ENCODE measurements at regions not wholly inside any gene's neighbourhood (a gene's known extent, or its start where the extent isn't known, plus 50 kb on each side); places are given as distances from the start of the nearest gene placed in this dataset.
"Not testable (repeated sequence)": the region's sequence is repeated elsewhere in the genome, so short reads cannot be mapped to it uniquely, and the experiment has no call there.

DNA sequence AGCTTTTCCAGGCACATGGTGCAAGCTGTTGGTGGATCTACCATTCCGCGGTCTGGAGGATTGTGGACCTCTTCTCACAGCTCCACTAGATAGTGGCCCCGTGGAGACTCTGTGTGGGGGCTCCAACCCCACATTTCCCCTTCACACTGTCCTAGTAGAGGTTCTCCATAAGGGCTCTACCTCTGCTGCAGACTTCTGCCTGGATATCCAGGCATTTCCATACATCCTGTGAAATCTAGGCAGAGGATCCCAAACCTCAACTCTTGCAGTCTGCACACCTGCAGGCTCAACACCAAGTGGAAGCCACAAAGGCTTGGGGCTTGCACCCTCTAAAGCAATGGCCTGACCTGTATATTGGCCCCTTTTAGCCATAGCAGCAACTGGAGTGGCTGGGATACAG, 283.4 kb upstream of the KLF4 start:
- H3K27me3 ChIP-seq (replicated peaks) = no peaks in the 10 kb centered on the region
- H3K4me1 ChIP-seq (replicated peaks) = no peaks in the 10 kb centered on the region
- DNase-seq (ENCODE audit: low read depth in 1 of 2, low spot score in 2 of 2) = no peak
- no peak overlapping the region for H3K4me3 ChIP-seq
- no peaks in the 10 kb centered on the region for H3K36me3 ChIP-seq
- no peak overlapping the region for H3K27ac ChIP-seq
- no peaks in the 10 kb centered on the region for H3K9me3 ChIP-seq (replicated peaks)

DNA sequence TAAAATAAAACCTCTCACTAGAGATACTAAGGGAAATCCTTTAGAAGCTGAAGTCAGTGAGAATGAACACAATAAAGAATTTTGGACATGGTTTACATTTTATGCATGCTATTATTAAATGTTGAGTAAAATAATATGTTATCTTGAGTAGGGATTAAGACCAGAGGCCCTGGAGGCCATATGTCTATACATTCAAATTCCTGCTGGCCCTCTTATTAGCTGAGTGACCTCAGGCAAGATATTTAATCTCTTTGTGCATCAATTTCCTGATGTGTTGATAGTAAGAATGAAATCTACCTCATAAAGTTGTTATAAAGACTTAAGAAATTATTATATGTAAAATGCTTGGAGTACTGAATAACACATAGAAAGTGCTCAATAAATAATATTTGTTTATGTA, 281.1 kb upstream of the KLF4 start:
- Histone ChIP-seq H3K36me3 (no peaks in the 10 kb centered on the region), H3K27me3 (replicated peaks) (no peaks in the 10 kb centered on the region), H3K4me3 (no peak overlapping the region), H3K27ac (no peak overlapping the region), H3K9me3 (replicated peaks) (no peaks in the 10 kb centered on the region), H3K4me1 (replicated peaks) (no peaks in the 10 kb centered on the region)
- no peak for DNase-seq (ENCODE audit: low read depth in 1 of 2, low spot score in 2 of 2)

DNA sequence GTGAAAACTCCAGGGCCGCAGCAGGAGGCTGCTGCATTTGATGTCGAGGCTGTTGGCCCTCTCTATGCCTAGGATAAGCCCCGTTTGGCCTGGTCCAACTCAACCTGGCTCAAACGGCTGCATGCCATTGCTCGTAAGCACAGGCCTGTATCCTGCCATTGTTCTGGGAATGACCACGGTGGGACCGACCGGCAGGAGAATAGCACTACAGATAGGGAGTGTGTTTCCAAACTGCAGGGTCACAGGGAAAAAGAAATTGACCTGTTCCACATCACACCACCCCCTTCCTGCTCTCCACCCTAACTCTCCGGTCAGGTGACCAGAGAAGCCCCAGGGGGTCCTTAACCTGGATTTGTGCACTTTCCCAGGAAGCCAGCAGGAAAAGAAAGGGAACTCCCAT, 278.7 kb upstream of the KLF4 start:
- no peak overlapping the region for H3K4me3 ChIP-seq
- H3K36me3 ChIP-seq = no peaks in the 10 kb centered on the region

DNA sequence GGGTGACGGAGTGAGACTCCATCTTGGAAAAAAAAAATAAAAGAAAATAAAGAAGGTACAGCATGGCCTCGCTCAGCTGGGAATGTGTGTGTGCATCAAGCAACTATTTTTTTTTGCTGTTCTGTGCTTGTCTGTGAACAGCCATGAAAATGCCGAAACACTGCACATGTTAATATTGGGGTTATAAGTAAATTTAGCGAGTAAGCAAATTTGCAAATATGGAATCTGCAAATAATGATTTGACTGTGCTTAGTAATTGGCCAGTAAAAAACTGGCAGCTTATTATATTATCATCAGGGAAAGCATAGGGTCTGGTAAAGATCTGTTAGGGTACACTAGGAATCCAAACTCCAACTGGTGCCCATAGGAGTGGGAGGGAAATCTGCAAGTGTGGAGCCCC, 278.1 kb upstream of the KLF4 start:
- Histone ChIP-seq H3K9me3 (replicated peaks) (no peaks in the 10 kb centered on the region), H3K27me3 (replicated peaks) (no peaks in the 10 kb centered on the region), H3K4me1 (replicated peaks) (no peaks in the 10 kb centered on the region), H3K4me3 (no peak overlapping the region), H3K36me3 (no peaks in the 10 kb centered on the region), H3K27ac (no peak overlapping the region)
- DNase-seq (ENCODE audit: low read depth in 1 of 2, low spot score in 2 of 2) = no peak

More for the DNA sequence above, 278.7 kb upstream of the KLF4 start:
- H3K9me3 ChIP-seq (replicated peaks) = no peaks in the 10 kb centered on the region
- no peak overlapping the region for H3K27ac ChIP-seq
- no peaks in the 10 kb centered on the region for H3K4me1 ChIP-seq (replicated peaks)
- DNase-seq (ENCODE audit: low read depth in 1 of 2, low spot score in 2 of 2) = no peak
- no peaks in the 10 kb centered on the region for H3K27me3 ChIP-seq (replicated peaks)

DNA sequence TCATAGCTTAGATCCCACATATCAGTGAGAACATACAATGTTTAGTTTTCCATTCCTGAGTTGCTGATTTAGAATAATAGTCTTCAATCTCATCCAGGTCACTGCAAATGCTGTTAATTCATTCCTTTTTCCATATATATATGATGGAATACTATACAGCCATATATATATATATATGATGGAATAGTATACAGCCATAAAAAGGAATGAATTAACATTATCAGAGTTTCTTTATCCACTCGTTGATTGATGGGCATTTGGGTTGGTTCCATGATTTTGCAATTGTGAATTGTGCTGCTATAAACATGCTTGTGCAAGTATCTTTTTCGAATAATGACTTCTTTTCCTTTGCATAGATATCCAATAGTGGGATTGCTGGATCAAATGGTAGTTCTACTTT, 273.9 kb upstream of the KLF4 start:
- H3K36me3 ChIP-seq; H3K4me1 ChIP-seq (replicated peaks); H3K4me3 ChIP-seq; H3K27me3 ChIP-seq (replicated peaks); DNase-seq (ENCODE audit: low read depth in 1 of 2, low spot score in 2 of 2); H3K9me3 ChIP-seq (replicated peaks); H3K27ac ChIP-seq: not testable (repeated sequence)

DNA sequence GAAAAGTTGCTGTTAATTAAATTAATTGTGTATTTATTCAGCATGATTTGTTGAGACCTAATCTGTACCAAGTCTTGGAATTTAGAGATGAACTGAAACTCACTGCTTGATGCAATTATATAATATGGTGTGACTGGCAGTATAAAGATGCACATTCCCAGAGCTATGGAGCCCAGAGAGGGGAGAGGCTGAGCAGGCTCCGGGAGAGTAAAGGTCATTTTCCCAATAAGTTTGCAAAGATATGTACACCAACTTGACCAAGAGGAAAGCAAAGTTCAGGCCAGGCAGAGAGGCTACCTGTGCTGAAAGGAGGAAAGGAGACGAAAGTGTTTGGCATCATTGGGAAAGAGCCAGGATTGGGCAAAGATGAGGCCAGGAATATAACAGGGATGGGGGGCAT, 271.7 kb upstream of the KLF4 start:
- no peak for DNase-seq (ENCODE audit: low read depth in 1 of 2, low spot score in 2 of 2)
- no peaks in the 10 kb centered on the region for H3K9me3 ChIP-seq (replicated peaks)
- H3K4me3 ChIP-seq = no peak overlapping the region
- no peak overlapping the region for H3K27ac ChIP-seq
- H3K36me3 ChIP-seq = no peaks in the 10 kb centered on the region
- H3K27me3 ChIP-seq (replicated peaks) = no peaks in the 10 kb centered on the region
- H3K4me1 ChIP-seq (replicated peaks) = no peaks in the 10 kb centered on the region

DNA sequence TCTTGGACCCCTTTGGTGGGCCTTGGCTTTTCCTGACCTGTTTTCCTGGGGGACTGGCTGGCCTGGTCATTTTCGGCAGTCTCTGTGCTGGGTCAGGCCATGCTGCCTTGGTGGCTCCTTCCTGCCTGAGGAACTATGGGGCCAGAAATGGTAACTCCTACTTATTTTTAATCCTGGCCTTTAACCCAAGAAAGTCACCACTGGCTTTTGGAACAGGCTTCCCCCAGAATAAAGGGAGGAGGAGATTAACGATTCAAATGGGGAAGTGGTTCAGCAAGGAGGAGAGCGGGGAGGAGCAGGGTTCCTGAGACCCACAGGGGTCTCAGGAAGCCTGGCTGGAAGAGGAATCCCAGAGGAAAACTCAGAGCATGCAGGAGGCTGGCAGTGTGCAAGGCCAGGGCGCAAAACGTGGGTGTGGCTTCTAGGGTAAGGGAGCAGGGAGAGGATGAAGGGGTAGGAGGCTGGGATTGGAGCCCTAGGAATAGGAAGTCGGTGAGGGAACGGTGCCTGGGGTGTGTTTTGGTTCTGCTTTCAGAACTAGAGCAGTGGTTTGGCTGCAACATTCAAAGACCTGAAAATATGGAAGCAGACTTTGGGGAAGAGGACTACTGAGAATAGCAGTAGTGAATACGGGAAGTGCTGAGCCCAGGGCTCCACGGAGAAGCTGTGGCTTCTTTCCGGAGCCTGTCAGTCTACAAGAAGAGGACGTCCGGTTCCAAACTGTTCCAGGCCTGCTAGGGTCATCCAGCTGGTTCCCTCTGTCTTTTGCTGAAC, 271.1 kb upstream of the KLF4 start:
- no peaks in the 10 kb centered on the region for H3K36me3 ChIP-seq
- H3K27ac ChIP-seq = no peak overlapping the region
- no peaks in the 10 kb centered on the region for H3K9me3 ChIP-seq (replicated peaks)
- peaks cover 2% of the 10 kb centered on the region for H3K4me1 ChIP-seq (replicated peaks)
- no peak overlapping the region for H3K4me3 ChIP-seq
- DNase-seq (ENCODE audit: low read depth in 1 of 2, low spot score in 2 of 2) = no peak
- no peaks in the 10 kb centered on the region for H3K27me3 ChIP-seq (replicated peaks)

DNA sequence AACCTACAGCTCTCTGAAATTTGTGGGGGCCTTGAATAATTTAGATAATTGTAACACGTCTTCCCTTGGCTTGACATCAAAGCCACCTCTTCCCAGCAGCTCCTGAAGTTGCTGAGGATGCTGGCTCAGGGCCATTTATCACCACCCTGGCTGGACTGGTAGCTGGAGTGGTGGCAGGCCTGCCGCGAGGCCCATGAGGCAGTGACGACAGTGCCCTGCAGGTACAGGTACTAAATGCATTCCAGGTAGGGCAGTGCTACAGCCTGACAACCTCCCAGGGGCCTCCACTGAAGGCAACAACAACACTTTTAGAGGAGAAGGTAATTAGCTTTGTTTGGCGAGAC, 270.2 kb upstream of the KLF4 start:
- Histone ChIP-seq H3K27ac (no peak overlapping the region), H3K36me3 (no peaks in the 10 kb centered on the region), H3K4me3 (no peak overlapping the region), H3K27me3 (replicated peaks) (no peaks in the 10 kb centered on the region), H3K4me1 (replicated peaks) (peaks cover 11% of the 10 kb centered on the region), H3K9me3 (replicated peaks) (no peaks in the 10 kb centered on the region)
- no peak for DNase-seq (ENCODE audit: low read depth in 1 of 2, low spot score in 2 of 2)

DNA sequence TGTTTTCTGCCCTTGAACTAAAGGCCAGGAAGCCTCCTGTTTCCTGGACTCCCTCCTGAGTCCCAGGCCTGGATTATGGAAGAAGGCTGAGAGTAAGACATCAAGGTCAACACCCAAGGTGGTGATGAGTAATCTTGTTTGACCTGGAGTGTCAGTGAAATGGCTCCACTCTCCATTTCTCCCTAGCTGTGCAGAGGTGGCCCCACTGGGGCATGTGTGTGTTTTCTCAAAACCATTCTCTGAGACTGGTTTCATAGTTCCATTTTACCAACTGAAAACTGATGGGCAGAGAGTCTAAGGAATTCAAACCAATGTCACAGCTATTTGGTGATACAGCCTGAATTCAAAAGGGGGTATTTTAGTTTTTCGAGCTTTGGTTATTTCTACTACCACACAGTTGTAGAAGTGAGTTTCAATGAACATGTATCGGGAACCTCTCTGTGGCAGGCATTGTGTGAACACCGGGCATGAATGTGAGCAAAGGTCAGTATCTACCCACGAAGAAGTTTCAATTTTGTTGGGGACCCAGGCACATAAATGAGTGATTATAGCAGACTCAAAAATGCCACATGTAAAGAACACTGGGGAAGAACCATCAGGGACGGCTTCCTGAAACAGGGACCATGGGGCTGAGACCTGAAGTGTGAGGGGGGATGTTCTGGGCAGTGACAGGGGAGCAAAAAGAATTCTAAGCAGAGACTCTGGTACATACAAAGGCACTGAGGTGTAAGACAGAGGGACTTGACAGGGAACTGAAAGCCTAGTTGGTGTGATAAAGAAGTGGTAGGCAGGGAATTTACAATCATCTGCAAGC, 269.6 kb upstream of the KLF4 start:
- H3K4me1 ChIP-seq (replicated peaks) = peaks cover 17% of the 10 kb centered on the region
- no peaks in the 10 kb centered on the region for H3K9me3 ChIP-seq (replicated peaks)
- no peak overlapping the region for H3K27ac ChIP-seq
- H3K27me3 ChIP-seq (replicated peaks) = no peaks in the 10 kb centered on the region
- H3K4me3 ChIP-seq = no peak overlapping the region
- H3K36me3 ChIP-seq = no peaks in the 10 kb centered on the region
- DNase-seq (ENCODE audit: low read depth in 1 of 2, low spot score in 2 of 2) = no peak

DNA sequence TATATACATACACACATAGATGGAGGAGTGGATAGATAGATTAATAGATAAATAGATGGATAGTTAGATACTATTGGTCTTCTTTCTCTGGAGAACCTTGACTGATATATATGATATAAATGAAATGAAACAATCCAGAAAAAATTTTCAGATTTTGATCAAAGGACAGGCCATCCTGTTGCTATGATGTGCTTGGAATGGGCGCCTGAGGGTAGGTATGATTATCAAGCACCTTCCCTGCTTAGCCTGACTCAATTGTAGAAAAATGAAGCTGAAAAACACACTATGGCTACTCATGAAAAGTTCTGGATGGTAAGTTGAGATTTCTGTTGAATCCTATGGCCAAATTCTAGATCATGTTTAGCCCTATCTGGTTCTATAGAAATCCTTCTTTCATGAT, 266.5 kb upstream of the KLF4 start:
- Histone ChIP-seq H3K27me3 (replicated peaks) (no peaks in the 10 kb centered on the region), H3K4me1 (replicated peaks) (peaks cover 33% of the 10 kb centered on the region), H3K36me3 (no peaks in the 10 kb centered on the region), H3K27ac (peak overlapping the region; percentile 54), H3K4me3 (no peak overlapping the region), H3K9me3 (replicated peaks) (no peaks in the 10 kb centered on the region)
- DNase-seq (ENCODE audit: low read depth in 1 of 2, low spot score in 2 of 2) = no peak

DNA sequence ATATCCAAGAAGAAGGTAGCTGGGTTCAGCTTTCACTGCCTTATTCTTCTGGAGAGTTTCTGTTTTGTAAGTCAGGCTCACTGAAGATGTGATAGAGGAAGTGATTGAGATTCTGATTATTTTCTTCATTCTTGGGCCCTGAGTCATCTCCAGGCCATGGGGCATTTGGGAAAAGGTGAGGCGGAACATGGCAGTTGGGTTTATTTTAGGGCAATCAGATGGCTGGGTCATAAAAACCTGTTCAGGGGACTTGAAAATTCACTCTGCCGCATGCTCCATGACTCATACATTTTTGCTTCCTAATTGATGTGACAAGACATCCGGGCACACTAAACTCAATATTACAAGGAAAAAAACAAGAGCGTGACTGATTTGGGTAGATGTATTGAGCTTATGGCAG, 265.7 kb upstream of the KLF4 start:
- Histone ChIP-seq H3K27me3 (replicated peaks) (no peaks in the 10 kb centered on the region), H3K4me1 (replicated peaks) (peaks cover 39% of the 10 kb centered on the region), H3K4me3 (no peak overlapping the region), H3K9me3 (replicated peaks) (no peaks in the 10 kb centered on the region), H3K36me3 (no peaks in the 10 kb centered on the region), H3K27ac (peak overlapping the region; percentile 54)
- peak; percentile 69 to 74 for DNase-seq (ENCODE audit: low read depth in 1 of 2, low spot score in 2 of 2)

DNA sequence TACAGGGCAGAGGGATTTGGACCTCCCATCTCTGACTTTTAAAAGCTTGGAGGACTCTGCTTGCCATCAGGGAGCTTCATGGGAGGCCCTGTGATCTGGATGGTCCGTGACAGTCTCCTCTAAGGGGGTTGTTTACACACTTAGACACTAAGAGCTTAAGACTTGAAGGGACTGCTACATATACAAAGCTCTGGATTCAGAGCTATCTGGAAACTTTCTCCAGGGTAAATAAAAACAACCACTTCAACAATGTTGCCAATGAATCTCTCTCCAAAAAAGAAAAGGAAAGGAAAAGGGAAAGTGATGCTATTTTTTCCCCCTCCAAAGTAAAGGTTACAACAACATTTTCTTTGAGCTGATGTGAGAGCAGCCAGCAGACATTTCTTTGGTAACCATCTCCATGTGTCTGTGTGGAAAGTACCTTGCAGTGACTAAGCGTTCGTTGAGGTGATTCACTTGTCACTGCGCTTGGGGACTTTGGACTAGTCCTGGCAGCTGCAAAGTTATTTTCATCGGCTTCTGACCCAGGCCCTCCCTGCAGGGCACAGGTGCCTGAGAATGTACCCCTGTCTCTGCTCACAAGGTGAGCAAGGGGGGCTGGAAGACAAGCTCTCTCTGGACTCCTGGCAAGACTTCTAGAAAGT, 262.1 kb upstream of the KLF4 start:
- no peak overlapping the region for H3K4me3 ChIP-seq
- DNase-seq (ENCODE audit: low read depth in 1 of 2, low spot score in 2 of 2) = peak; percentile 62 to 85
- H3K27me3 ChIP-seq (replicated peaks) = no peaks in the 10 kb centered on the region
- H3K36me3 ChIP-seq = no peaks in the 10 kb centered on the region
- H3K4me1 ChIP-seq (replicated peaks) = peaks cover 50% of the 10 kb centered on the region
- no peaks in the 10 kb centered on the region for H3K9me3 ChIP-seq (replicated peaks)
- H3K27ac ChIP-seq = peak overlapping the region; percentile 89

DNA sequence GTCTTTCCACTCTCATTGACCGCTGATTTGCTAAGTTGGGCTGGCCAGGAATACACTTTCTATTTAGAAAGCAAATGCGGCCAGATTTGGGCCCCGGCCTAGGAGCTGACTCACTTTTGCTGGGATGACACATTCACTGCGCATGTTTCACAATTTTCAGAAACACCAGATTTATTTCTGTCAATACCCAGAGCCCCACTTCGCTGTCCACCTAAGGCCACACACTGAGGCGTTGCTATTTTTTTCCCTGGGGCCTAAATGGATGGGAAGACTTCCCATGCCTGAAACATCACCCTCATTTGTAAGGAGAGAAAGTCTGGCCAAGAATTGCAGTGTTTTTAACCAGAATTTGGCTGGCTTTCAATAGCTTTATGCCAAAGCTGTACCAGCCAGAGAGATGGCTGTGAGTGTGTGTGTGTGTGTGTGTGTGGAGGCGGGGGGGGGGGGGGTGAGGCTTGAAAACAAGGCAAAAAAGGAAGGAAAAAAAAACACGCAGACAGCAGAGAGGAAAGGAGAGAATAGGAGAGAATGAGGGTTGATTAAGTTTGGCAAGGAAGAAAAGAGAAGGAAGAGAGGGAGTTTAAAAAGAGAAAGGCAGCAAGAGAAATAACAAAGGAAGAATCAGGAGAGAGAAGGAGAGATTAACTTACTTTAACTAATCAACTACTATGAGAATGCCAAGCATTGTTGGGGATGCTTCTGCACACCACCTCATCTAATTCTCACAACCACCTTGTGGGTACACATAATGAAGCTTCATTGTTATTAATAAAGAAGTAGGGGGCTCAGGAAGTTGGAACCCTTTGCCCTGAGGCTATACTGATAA, 261.4 kb upstream of the KLF4 start:
- H3K4me1 ChIP-seq (replicated peaks) = peaks cover 50% of the 10 kb centered on the region
- H3K27ac ChIP-seq = peak overlapping the region; percentile 89
- no peaks in the 10 kb centered on the region for H3K9me3 ChIP-seq (replicated peaks)
- no peak overlapping the region for H3K4me3 ChIP-seq
- no peaks in the 10 kb centered on the region for H3K36me3 ChIP-seq
- DNase-seq (ENCODE audit: low read depth in 1 of 2, low spot score in 2 of 2) = peak; percentile 88
- no peaks in the 10 kb centered on the region for H3K27me3 ChIP-seq (replicated peaks)
